Hepatic stellate cell (primary cell): ENCODE measurements at regions not wholly inside any gene's neighbourhood (a gene's known extent, or its start where the extent isn't known, plus 50 kb on each side); places are given as distances from the start of the nearest gene placed in this dataset.

Source experiments
- DNase-seq: peaks from one replicate; pipeline ENCODE4 v3.0.0; 2011; ENCODE audit warnings: low spot score

GRCh38 chr2:71936076-71937030, 211.3 kb downstream of the CYP26B1 start:
- no peak for DNase-seq

GRCh38 chr2:71935262-71935848, 212.3 kb downstream of the CYP26B1 start:
- no peak for DNase-seq

GRCh38 chr2:71934595-71935261, 212.9 kb downstream of the CYP26B1 start:
- DNase-seq, result no peak

- no peak for DNase-seq
Observed at GRCh38 chr2:71934320-71934593, 213.4 kb downstream of the CYP26B1 start.

- DNase-seq, result peak; percentile 44
Observed at GRCh38 chr2:71933467-71934319, 214.0 kb downstream of the CYP26B1 start.

GRCh38 chr2:71932780-71933466, 214.7 kb downstream of the CYP26B1 start:
- DNase-seq, result no peak

- no peak for DNase-seq
Observed at GRCh38 chr2:71932037-71932779, 215.5 kb downstream of the CYP26B1 start.

- no peak for DNase-seq
Observed at GRCh38 chr2:71930049-71930681, 217.5 kb downstream of the CYP26B1 start.

GRCh38 chr2:71929482-71929772, 218.2 kb downstream of the CYP26B1 start:
- DNase-seq, result no peak

GRCh38 chr2:71928734-71929481, 218.8 kb downstream of the CYP26B1 start:
- DNase-seq, result no peak

- DNase-seq, result no peak
Observed at GRCh38 chr2:71927757-71928715, 219.6 kb downstream of the CYP26B1 start.

GRCh38 chr2:71926876-71927756, 220.5 kb downstream of the CYP26B1 start:
- DNase-seq, result no peak

- DNase-seq, result no peak
Observed at GRCh38 chr2:71926089-71926447, 221.6 kb downstream of the CYP26B1 start.

- DNase-seq, result no peak
Observed at GRCh38 chr2:71925268-71926088, 222.2 kb downstream of the CYP26B1 start.

GRCh38 chr2:71923887-71924533, 223.7 kb downstream of the CYP26B1 start:
- peak; percentile 58 for DNase-seq

- DNase-seq, result no peak
Observed at GRCh38 chr2:71923143-71923525, 224.5 kb downstream of the CYP26B1 start.
